ENCODE measurements at regions not wholly inside any gene's neighbourhood (a gene's known extent, or its start where the extent isn't known, plus 50 kb on each side); places are given as distances from the start of the nearest gene placed in this dataset.
"Not testable (repeated sequence)": the region's sequence is repeated elsewhere in the genome, so short reads cannot be mapped to it uniquely, and the experiment has no call there.

DNA sequence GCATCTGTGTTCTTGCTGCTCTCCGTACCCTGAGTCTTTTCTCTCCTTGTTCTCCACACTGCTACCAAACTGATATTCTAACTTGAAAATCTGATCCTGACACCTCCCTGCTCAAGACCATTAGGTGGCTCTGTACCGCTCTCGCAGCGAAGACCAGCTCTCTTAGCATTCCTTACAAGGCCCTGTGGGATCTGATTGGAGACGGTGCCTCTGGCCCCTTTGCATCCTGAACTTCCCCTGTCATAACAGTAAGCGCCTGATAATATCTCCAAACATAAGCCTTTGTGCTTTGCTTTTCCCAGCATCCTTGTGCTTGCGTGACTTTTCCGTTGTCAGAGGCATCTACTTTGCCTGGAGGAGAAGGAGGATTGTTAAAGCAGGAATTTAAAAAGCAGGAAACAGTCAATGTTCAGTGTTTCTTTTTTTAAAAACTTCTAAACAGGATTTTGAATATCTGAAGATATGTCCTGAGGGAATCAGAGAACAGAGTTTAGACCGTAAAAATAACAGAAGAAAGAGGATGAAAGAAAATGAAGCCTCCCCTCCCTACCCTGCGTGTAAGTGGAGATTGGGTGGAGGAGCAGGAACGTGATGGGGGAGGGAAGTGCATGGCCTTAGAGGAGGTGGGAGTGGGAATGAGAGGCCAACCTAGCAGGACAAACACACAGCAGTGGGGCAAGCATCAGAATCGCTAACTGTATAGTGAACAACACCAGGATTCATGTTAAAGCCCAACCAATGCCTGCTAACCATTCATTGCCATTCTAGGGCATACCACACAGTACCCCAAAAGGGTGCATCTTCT, 89.2 kb upstream of the STMND1 start:
- DNase-seq = no peak

DNA sequence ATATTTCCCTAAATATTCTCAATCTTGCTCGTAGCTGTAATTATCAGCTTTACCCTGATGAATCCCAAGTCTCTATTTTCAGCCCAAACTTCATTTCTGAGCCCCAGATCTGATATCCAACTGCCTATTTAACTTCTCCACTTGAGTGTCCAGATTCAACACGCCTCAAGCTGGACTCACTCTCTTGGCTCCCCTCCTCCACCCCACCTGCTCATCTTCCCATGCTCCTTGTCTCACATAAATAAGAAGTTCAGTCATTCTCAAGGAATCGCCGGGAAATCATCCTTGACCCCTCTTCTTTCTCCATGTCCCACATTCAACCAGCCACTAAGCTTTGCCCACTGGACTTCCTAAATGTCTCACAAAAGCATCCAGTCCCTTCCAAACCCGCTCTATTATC, 89.9 kb upstream of the STMND1 start:
- no peak for DNase-seq

DNA sequence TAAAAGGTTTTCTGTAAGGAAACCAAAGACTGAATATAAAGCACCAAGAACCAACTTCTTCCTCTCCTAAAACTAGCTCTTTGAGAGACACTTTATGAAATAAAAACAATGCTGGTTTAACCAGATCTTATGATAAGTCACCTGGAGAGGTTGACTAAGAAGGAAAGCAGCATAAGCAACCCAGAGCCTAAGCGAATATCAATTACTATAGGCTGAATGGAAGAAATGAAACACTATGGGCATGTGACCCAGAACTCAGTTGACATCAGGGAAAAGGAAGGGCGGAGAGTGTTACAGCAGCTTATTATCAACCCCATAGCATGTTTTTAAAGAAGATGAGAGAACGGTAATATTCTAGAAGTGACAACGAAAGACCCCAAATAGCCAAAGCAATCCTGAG, 94.1 kb upstream of the STMND1 start:
- no peak for DNase-seq

DNA sequence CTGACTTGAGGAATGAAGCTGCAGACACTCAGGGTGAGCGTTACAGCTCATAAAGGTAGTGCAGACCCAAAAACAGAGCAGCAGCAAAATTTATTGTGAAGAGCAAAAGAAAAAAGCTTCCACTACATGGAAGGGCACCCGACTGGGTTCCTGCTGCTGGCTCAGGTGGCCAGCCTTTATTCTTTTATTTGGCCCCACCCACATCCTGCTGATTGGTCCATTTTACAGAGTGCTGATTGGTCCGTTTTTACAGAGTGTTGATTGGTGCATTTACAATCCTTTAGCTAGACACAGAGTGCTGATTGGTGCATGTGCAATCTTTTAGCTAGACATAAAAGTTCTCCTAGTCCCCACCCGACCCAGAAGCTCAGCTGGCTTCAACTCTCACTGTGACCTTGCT, 95.3 kb upstream of the STMND1 start:
- DNase-seq = no peak

DNA sequence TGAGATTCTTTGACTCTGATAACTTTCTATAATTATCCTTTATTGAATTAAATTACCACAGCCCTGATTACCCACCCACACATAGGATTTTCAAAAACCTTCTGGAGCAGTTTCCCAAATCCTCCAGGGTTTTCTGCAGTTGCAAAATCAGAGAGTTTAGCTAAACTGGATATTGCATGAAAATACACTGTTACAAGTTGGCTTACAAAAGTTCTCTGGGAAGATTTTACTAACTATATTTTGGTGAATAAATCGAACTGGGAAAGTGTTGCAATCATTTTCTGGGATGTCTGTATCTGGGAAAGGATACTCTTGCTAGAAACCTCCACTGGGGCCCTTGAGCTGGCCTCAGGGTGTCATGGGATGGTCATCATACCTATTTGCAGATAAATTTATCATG, 97.6 kb upstream of the STMND1 start:
- DNase-seq = no peak

DNA sequence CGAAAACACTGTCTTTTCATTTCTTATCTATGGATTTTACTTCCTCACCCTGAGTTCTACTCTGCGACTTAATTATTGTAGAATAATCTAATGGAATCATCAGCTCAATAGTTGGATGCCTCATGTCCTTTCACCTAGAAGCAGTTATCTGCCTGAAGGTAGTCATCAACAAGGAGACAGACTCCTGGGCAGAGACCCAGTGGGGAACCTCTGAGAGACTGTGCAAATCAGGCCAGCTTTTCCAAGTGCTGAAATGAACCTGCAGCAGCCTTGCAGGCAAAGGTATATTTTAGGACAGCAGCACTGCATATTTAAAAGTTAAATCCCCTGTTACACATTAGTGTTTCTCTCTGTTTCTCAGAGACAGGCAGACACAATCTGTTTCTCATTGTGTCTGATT, 99.7 kb upstream of the STMND1 start:
- DNase-seq = no peak

DNA sequence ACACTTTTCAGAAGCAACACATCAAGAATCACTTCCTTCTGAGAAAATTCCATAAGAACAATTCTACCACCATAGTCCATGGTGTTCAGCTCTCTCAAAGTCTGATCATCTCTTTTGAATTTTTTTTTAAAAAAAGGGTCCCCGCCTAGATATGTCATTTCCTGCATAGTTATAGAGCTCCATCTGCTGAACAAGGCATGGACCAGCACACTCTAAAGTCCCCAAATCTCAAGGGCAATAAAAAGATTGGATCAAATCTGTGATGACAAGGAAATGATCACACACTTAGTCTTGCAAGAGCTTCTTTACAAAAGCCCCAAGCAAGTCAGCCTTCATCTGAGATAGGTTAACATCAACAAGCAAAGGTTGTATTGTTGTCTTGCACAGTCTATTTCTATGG, 100.7 kb upstream of the STMND1 start:
- no peak for DNase-seq

DNA sequence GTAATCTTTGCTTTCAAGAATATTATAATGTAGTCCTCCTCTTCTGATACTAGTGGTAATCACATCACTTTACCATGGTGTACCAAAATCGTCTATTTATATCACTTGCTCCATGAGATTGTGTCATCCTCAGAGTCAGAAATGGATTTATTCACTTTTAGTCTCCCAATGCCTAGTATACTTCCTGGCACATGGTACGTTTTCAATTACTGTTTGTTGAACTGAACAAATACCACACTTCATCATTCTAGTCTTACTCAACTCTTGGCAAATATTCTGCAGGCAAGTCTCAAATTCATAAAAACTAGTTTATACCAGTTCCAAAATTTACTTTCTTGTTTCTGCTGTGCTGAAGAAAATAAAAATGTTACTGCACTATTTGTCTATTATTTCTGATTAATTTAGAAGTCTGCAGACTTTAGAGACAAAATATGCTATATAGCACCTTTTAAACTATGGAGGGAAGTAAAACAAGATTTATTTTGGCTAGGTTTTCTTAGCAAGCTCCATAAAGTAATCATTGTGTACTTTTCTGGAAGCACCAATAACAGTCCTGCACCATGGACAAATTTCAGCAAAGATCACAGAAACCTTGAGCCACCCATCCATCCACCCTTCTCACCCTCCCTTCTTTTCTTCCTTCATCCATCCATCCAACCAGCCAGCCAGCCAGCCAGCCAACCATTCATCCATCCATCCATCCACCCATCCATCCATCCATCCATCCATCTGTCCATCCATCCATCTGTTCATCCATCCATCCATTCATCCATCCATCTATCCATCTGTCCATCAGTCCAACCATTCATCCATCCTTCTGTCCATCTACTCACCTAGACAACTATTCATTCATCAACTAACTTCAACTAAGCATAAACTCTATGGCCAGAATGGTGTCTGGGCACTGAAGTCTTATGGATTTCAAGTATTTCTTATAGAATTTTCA, 102.1 kb upstream of the STMND1 start:
- DNase-seq = no peak

DNA sequence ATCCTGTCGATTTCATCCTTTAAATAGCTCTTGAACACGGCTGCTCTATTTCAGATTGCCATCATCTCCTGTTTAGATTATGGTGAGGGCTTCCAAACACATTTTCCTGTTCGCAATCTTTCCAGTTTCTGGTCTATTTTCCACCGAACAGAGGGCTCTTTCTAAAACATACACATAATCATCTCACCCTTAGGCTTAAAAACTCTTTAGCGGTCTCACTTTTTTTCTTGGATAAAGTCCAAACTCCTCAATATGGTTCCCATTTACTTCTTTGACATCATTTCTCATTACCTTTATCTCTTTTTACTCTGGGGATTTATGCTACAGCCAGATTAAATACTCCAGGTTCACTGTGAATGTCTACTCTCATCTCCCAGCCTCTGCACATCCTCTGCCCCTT, 103.4 kb upstream of the STMND1 start:
- no peak for DNase-seq

DNA sequence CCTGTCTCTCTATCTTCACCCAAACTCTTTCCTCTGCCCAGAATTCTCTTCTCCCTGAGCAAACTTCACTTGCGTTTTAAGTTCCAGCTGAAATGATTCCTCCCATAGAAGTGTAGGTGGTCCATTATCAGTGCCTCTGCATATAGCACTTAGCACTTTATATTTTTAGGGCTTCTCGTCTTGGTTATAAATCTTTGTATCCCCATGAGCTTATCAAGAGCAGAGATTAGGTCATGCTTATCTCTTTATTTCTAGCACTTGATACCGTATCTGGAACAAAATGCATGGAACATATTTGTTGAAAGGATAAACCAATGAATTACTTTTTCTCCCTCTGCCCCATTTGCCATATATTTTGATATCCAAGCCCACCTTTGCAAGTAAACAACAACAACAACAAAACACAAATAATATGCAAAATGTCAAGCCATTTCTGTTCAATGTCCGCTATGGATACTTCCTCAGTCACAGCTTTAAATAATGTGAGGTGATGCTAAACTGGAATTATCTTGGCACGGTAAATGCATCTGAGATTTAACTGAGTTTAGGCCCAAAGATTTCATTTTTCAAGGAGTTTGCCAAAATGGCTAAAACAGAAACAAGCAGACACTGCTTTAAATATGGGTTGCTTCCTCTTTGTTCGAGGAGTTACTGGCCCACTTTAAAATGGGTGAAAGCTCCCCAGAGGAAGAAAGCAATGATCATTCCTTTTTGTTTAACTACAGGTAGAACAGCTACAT, 106.2 kb upstream of the STMND1 start:
- DNase-seq = no peak

DNA sequence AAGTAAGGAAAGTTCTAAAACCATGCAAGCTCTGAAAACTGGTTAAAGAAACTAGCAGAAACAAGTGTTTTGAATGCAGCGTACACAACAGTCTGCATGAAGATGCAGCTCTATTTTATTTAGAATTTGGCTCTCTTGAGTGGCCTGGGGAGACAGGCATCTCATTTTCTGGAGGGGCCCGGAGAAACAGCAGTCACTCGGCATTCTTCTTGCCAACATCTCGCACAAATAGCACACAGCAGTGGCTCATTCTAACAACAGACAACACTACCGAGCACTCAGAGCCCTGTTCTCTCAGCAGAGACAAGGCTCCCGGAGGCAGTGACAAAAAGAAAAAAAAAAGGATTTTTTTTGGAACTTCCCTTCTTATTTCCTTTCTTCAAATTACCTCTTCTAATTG, 108.5 kb upstream of the STMND1 start:
- no peak for DNase-seq

DNA sequence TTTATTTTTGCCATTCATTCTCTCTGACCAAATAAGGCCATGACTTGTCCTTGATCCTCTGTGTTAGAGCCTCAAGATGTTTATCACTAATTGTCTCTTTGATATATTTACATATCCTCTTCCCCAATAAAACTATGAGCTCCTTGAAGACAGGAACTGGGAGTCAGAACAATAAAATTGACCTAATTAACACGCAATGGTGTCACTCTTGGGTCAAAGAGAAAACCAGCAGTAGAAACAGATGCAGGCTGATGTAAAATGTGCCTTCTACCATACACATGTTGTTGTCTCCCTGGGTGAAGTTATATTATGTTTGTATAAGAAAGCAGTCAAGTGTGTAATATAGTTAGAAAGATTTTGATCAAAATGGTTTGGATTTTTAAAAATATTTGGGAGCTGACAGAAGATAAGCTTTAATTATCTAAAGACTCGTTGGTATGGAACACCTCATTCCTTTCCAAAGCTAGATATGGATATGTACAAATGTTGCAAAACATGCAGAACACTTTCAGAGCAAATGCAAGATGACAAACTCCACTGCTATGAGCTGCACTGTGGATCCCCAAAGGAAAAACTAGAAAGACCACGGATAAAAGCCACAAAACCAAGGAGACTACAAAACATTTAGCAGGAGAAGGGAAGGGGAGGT, 109.7 kb upstream of the STMND1 start:
- DNase-seq = no peak

DNA sequence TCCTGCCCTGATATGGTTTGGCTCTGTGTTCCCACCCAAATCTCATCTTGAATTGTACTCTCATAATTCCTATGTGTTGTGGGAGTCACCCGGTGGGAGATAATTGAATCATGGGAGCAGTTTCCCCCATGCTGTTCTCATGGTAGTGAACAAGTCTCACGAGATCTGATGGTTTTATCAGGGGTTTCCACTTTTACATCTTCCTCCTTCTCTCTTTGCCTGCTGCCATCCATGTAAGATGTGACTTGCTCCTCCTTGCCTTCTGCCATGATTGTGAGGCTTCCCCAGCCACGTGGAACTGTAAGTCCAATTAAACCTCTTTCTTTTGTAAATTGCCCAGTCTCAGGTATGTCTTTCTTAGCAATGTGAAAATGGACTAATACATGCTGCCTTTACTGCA, 111.9 kb upstream of the STMND1 start:
- DNase-seq = not testable (repeated sequence)

DNA sequence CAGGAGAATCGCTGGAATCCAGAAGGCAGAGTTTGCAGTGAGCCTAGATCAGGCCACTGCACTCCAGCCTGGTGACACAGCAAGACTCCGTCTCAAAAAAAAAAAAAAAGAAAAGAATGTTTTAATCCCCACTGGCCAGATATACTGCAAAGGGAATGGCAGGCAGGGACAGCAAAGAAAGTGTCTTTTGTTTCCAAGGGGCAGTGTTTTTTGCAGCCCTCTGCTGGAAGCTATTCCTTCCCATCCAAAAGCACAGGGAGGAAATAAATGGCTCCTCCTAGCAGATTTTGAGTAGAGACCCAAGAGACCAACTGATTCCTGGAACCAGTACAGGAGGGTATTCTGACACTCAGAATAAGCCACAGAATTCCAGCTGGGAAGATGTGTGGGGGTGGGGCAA, 112.5 kb upstream of the STMND1 start:
- DNase-seq = no peak

DNA sequence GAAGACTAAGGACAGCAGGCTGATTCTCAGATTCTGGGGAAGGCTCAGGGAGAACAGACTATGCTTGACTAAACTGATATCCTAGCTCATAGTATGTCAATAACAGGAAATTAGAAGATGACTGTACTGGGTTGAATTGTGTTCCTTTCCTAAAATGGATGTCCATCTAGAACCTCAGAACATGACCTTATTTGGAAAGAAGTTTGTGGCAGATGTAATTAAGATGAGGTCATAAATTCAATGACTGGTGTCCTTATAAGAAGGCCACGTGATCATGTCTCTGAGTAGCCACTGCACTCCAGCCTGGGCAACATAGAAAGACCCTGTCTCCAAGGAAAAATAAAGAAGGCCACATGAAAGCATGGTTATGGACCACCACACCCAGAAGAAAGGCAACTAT, 113.9 kb upstream of the STMND1 start:
- no peak for DNase-seq

DNA sequence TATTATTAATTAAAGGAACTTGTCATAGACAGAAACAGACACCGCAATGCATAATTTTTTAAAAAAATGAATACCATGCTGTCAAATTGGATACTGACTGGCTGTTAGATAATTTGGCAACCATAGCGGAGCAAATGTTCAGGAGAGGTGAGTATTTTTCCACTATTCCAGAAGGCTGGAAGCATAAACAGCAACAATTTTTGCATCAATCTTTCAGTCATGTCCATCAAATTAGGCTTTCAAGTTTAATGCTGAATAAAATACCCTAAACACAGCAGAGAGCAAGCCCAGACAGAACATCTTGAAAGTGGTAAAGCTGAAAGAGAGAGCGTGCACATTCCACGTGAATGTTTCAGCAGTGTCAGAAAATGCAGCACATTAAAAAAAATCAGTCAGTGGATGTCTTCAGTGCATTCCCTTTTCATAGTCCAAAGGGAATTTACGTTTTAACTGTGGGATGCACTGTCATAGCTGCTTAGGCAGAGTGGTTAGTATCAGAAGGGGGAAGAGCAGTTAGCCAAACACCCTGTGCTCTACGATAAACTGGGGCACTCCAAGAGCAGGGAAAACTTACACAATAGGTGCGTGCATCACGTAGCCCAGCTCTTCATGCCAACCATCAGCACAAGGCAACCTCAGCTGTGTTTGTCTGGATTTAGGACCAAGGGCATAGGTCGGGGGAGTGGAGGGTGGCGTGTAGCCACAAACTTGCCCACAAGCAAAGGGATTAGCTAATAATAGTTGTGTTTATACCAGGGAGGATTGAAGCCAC, 116.2 kb upstream of the STMND1 start:
- DNase-seq = no peak

DNA sequence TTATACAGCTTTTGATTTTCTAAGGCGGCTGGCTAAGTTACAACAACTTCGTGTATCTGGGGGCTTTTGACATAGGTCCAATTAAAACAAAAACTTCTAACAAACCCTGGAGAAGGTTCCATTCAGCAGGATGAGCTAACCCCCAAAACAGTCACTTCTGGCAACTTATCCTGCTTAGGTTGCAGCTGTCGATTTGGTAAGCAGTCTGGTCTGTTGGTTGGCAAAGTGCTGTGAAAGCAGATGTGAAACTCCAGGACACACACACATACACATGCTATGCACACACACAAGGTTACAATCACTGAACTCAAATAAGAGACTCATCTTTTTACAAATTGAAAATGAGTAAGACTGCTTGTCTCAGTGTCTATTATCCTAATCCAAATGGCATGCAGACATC, 119.0 kb upstream of the STMND1 start:
- no peak for DNase-seq

DNA sequence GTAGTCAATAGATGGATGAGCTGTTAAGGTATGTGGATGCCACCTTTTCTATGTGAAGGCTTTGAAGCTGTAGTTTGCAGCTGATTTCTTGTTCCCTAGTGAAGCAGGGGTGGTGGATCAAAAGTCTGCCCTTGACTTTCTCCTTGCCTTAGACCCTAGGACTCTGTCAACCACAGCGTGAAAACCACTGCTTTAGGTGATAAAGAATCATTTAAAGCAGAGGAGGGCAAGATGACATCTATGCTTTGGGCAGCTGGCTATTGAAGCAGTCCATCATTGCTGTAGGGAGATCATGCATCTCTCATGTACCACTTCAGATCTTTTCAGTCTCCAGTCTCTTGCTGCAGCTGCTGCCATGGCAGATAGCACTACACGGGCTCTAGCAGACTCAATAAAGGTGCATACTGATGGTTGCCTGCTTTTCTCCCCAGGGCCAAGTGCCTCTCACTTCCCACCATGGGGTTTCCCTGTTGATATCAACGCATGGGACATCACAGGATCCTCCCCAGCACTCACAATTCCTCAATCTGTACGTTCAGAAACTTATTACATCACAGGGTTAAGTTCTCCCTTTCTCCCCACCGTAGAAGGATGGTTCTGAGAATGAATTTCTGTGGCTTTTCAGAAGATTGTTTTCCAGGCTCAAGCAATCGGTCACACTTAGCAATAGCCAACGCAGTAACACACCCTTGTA, 122.0 kb upstream of the STMND1 start:
- DNase-seq = no peak

DNA sequence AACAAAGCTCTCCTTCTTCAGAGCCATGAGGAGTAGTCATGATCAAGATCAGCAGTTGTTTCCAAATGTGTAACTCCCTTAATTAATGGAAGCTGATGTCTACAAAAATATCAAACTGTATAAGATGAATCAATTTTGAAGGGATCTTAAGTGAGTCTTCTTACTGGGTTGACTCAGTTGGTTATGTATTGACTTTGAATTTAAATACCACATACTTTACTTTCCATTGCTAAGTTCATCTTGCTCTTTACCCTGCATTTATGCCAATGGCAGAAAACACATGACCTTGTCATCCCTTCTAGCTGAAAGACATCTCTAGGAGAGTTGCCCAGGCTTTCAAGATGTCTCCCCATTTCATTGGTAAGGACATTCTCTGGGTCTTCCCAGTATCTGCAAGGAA, 123.2 kb upstream of the STMND1 start:
- DNase-seq = no peak

DNA sequence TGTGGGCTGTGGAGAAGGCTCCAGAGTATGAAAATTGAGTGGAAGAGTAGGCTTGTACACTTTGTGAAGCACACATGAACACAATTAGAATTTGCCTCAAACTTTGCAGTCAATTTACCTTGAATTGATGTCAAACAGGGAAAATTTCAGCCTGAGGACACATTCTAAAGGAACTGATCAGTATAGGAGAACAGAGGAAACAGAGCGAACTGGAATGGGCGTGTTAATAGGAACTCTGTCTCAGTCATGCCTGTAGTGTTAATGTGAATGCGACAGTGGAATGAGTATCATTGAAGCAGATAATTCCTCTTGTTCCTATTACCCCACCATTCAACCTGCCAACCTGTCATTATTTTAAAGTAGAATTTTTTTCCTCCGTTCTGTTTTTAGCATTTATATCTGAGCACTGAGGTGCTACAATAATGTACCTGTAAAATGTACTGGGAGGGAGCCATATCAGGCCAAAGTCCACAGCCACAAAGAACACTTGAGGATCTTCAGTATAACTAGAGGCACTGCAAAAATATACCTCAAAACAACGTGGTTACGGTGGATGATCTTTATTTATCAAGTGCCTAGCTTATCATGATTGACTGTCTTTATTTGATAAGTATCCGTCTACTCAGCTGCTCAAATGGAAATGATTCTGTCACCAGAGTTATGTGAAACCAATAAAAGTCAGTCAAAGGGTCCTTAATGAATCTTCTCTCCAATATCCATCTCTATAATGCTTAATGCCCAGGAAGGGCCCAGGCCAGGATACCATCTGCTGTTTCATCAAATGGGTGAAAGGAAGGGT, 125.3 kb upstream of the STMND1 start:
- no peak for DNase-seq

All from activated naive CD4-positive, alpha-beta T cell treated with anti-CD3 and anti-CD28 coated beads, Interleukin-2, amount 50 U/mL, for 16 hours (primary cell).